Endodermal cell (in vitro differentiated cells): ENCODE measurements at regions not wholly inside any gene's neighbourhood (a gene's known extent, or its start where the extent isn't known, plus 50 kb on each side); places are given as distances from the start of the nearest gene placed in this dataset.

Experiments used
- DNase-seq: peaks from one replicate; pipeline ENCODE4 v3.0.0-alpha.2; 2017
- H3K27ac ChIP-seq: 2 replicates; pipeline ENCODE4 v1.5.1; 2013; ENCODE audit warnings: mild to moderate bottlenecking, low read depth, low read length, moderate library complexity
- H3K27me3 ChIP-seq: 2 replicates; pipeline ENCODE4 v1.6.1; 2013; ENCODE audit warnings: mild to moderate bottlenecking, low read length, moderate library complexity; ENCODE audit not compliant: insufficient read depth, control insufficient read depth, poor library complexity, severe bottlenecking
- H3K36me3 ChIP-seq: 2 replicates; pipeline ENCODE4 v1.7.0; 2013; ENCODE audit warnings: mild to moderate bottlenecking, low read length, moderate library complexity; ENCODE audit not compliant: control insufficient read depth, insufficient read depth
- H3K4me1 ChIP-seq: one replicate; pipeline ENCODE4 v1.7.0; 2013; ENCODE audit warnings: low read length; ENCODE audit not compliant: control insufficient read depth, insufficient read depth
- H3K4me3 ChIP-seq: 2 replicates; pipeline ENCODE4 v1.5.1; 2013; ENCODE audit warnings: mild to moderate bottlenecking, low read length, moderate library complexity
- H3K9ac ChIP-seq: 2 replicates; pipeline ENCODE4 v1.6.1; 2013; ENCODE audit warnings: mild to moderate bottlenecking, low read length, moderate library complexity; ENCODE audit not compliant: poor library complexity, severe bottlenecking; ENCODE audit errors: extremely low read depth
- H3K9me3 ChIP-seq: 2 replicates; pipeline ENCODE4 v1.6.1; 2013; ENCODE audit warnings: mild to moderate bottlenecking, low read length, moderate library complexity; ENCODE audit not compliant: control insufficient read depth
- H3K27ac Mint-ChIP-seq: 2 replicates; pipeline ENCODE4 v1.8.0; 2020; ENCODE audit warnings: mixed read lengths
- H3K27me3 Mint-ChIP-seq: 2 replicates; pipeline ENCODE4 v1.8.0; 2021; ENCODE audit warnings: mild to moderate bottlenecking, mixed read lengths; ENCODE audit not compliant: insufficient read depth
- H3K36me3 Mint-ChIP-seq: 2 replicates; pipeline ENCODE4 v1.8.0; 2020; ENCODE audit warnings: low read depth, mixed read lengths
- H3K4me1 Mint-ChIP-seq: 2 replicates; pipeline ENCODE4 v1.8.0; 2020; ENCODE audit warnings: mixed read lengths
- H3K4me3 Mint-ChIP-seq: 2 replicates; pipeline ENCODE4 v1.8.0; 2020; ENCODE audit warnings: mild to moderate bottlenecking, moderate library complexity, mixed read lengths
- H3K9me3 Mint-ChIP-seq: 2 replicates; pipeline ENCODE4 v1.8.0; 2020; ENCODE audit warnings: mild to moderate bottlenecking, mixed read lengths
- WGBS, 2 experiments: methylation state at CpG; one replicate each; pipeline versions ENCODE4 v1.1.5 to v1.1.7; 2013; ENCODE audit warnings: missing lambda C conversion rate in 2 of 2, mixed read lengths in 1 of 2; ENCODE audit not compliant: insufficient coverage in 1 of 2, insufficient read length in 1 of 2; 5-methylcytosine and 5-hydroxymethylcytosine counted together
- TF ChIP-seq, protein P1 (sequence below): fragments of 200-600 bp; sonication (generic); conservative IDR thresholded peaks from 2 replicates; pipeline ENCODE4 v1.5.0; 2021; ENCODE audit warnings: antibody characterized with exemption, mild to moderate bottlenecking

DNA sequence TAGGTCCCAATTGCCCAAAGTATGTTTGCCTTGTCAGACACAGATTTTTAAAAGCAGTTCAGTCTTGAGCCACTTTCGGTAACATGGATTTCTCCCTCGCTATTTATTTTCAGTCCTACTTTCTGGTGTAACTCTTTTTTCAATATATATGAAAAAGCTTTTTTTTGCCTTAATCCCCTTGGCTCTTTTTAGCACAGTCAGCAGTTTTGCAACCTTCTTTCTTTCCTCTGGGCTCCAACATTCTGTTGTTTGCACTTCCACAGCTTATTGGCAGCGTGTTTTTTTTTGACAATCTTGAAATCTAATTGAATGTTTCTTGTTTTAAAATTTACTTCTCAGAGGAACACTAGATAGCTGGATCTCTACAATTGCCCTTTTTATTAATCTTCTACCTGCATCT, 429.3 kb upstream of the NBEA start:
- DNase-seq: no peak
- no peaks in the 10 kb centered on the region for H3K9me3 ChIP-seq
- no peaks in the 10 kb centered on the region for H3K4me1 Mint-ChIP-seq
- no peak overlapping the region for H3K27ac ChIP-seq
- WGBS, 2 experiments: 97 to 100% methylated on average over 2 to 3 of the region's 3 CpGs
- no peak overlapping the region for H3K27ac Mint-ChIP-seq
- no peaks in the 10 kb centered on the region for H3K36me3 Mint-ChIP-seq
- H3K36me3 ChIP-seq: no peaks in the 10 kb centered on the region
- TF ChIP-seq, protein P1, sequence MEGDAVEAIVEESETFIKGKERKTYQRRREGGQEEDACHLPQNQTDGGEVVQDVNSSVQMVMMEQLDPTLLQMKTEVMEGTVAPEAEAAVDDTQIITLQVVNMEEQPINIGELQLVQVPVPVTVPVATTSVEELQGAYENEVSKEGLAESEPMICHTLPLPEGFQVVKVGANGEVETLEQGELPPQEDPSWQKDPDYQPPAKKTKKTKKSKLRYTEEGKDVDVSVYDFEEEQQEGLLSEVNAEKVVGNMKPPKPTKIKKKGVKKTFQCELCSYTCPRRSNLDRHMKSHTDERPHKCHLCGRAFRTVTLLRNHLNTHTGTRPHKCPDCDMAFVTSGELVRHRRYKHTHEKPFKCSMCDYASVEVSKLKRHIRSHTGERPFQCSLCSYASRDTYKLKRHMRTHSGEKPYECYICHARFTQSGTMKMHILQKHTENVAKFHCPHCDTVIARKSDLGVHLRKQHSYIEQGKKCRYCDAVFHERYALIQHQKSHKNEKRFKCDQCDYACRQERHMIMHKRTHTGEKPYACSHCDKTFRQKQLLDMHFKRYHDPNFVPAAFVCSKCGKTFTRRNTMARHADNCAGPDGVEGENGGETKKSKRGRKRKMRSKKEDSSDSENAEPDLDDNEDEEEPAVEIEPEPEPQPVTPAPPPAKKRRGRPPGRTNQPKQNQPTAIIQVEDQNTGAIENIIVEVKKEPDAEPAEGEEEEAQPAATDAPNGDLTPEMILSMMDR: no peak
- no peak overlapping the region for H3K4me3 ChIP-seq
- H3K4me3 Mint-ChIP-seq: no peak overlapping the region
- H3K27me3 Mint-ChIP-seq: no peaks in the 10 kb centered on the region
- H3K27me3 ChIP-seq: no peaks in the 10 kb centered on the region
- H3K9ac ChIP-seq: no peak overlapping the region
- H3K9me3 Mint-ChIP-seq: peaks cover 2% of the 10 kb centered on the region
- H3K4me1 ChIP-seq: no peaks in the 10 kb centered on the region

DNA sequence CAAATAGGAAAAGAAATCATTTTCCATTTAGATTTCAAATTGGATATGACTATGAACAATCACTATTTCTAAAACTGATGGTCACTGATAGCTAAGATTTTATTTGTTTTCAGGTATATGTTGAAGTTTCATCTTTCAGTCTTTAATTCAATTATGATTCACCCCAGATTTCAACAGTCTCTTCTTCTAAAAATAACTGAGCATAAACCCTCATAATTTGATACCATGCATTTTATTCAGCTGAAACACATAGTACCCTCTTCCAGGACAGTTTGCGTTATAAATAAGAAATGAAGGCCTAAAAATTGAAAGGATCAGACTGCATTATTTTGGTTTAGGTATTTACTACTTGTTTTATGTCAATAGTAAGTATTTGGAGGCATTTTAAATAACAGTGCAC, 428.5 kb upstream of the NBEA start:
- no peaks in the 10 kb centered on the region for H3K27me3 Mint-ChIP-seq
- no peak overlapping the region for H3K4me3 Mint-ChIP-seq
- H3K4me1 ChIP-seq: no peaks in the 10 kb centered on the region
- H3K4me1 Mint-ChIP-seq: no peaks in the 10 kb centered on the region
- no peak overlapping the region for H3K4me3 ChIP-seq
- H3K36me3 Mint-ChIP-seq: no peaks in the 10 kb centered on the region
- H3K9ac ChIP-seq: no peak overlapping the region
- peaks cover 2% of the 10 kb centered on the region for H3K9me3 Mint-ChIP-seq
- H3K27ac Mint-ChIP-seq: no peak overlapping the region
- H3K9me3 ChIP-seq: no peaks in the 10 kb centered on the region
- TF ChIP-seq, protein P1: no peak
- no peak for DNase-seq
- H3K27ac ChIP-seq: no peak overlapping the region
- no peaks in the 10 kb centered on the region for H3K27me3 ChIP-seq
- 75 to 100% methylated on average over 1 of the region's 1 CpG for WGBS, 2 experiments
- no peaks in the 10 kb centered on the region for H3K36me3 ChIP-seq

- DNase-seq: no peak
- WGBS, 2 experiments: 86 to 93% methylated on average over 1 to 3 of the region's 3 CpGs
- Mint-ChIP-seq H3K27me3 (no peaks in the 10 kb centered on the region), H3K36me3 (no peaks in the 10 kb centered on the region), H3K9me3 (peaks cover 2% of the 10 kb centered on the region), H3K4me3 (no peak overlapping the region), H3K27ac (no peak overlapping the region), H3K4me1 (no peaks in the 10 kb centered on the region)
- Histone ChIP-seq H3K4me1 (no peaks in the 10 kb centered on the region), H3K27me3 (no peaks in the 10 kb centered on the region), H3K36me3 (no peaks in the 10 kb centered on the region), H3K27ac (no peak overlapping the region), H3K9me3 (no peaks in the 10 kb centered on the region), H3K4me3 (no peak overlapping the region), H3K9ac (no peak overlapping the region)
- TF ChIP-seq, protein P1: no peak
Measured at GRCh38 chr13:34515201-34515600, 426.9 kb upstream of the NBEA start.
